ENCODE measurements at regions not wholly inside any gene's neighbourhood (a gene's known extent, or its start where the extent isn't known, plus 50 kb on each side); places are given as distances from the start of the nearest gene placed in this dataset.

DNA sequence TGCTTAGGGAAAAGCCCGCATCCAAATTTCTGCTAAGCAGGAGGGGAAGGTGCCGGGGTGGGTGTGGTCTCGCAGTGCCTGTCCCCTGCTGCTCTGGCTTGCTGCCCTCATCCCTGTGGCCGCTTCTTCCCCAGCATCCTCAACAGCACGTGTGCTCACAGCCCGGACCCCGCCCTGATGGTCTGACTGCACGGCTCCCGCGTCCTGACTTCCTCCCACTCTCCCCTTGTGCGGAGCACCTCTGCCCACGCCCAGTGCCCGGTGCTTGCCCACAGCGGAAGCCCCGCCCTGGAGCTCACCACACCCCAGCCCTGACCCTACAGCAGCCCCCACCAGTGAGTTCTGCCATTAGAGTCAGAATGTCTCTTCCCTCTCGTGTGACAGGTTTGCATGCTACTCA, 277.9 kb downstream of the NDUFA10 start:
- TF ChIP-seq, protein P1, sequence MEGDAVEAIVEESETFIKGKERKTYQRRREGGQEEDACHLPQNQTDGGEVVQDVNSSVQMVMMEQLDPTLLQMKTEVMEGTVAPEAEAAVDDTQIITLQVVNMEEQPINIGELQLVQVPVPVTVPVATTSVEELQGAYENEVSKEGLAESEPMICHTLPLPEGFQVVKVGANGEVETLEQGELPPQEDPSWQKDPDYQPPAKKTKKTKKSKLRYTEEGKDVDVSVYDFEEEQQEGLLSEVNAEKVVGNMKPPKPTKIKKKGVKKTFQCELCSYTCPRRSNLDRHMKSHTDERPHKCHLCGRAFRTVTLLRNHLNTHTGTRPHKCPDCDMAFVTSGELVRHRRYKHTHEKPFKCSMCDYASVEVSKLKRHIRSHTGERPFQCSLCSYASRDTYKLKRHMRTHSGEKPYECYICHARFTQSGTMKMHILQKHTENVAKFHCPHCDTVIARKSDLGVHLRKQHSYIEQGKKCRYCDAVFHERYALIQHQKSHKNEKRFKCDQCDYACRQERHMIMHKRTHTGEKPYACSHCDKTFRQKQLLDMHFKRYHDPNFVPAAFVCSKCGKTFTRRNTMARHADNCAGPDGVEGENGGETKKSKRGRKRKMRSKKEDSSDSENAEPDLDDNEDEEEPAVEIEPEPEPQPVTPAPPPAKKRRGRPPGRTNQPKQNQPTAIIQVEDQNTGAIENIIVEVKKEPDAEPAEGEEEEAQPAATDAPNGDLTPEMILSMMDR (IDR thresholded peaks at IDR 0.05) = no peak

DNA sequence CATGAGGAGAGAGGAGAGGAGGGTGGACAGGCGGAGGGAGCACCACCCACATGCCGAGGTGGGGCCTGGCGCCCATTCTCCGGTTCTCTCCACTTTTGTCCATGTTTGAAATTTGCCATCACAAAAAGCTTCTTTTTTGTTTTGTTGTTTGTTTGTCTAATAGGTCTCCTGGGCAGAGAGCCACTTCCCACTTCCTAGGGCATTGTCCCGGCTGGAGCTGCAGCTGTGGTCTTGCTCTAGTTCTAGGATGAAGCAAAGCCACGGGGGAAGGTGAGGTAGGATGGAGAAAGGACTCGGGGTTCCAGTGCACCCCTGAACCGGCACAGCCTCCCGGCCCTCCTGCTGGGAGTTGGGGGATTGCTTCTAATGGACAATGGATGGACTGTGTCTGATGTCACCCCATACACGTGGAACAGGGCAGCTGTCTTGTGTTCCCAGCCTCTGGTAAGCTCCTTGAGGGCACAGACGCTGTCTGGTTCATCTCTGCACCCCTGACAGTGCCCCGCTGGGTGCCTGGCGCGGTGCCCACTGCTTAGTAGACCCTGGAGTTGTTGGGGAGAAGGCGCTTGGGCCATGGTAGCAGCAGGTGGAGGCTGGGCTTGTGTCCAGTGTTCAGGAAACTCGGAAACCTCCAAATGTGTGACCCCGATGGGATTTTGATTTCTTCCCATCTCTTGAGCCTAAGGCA, 278.4 kb downstream of the NDUFA10 start:
- TF ChIP-seq, protein P1 (IDR thresholded peaks at IDR 0.05) = no peak

DNA sequence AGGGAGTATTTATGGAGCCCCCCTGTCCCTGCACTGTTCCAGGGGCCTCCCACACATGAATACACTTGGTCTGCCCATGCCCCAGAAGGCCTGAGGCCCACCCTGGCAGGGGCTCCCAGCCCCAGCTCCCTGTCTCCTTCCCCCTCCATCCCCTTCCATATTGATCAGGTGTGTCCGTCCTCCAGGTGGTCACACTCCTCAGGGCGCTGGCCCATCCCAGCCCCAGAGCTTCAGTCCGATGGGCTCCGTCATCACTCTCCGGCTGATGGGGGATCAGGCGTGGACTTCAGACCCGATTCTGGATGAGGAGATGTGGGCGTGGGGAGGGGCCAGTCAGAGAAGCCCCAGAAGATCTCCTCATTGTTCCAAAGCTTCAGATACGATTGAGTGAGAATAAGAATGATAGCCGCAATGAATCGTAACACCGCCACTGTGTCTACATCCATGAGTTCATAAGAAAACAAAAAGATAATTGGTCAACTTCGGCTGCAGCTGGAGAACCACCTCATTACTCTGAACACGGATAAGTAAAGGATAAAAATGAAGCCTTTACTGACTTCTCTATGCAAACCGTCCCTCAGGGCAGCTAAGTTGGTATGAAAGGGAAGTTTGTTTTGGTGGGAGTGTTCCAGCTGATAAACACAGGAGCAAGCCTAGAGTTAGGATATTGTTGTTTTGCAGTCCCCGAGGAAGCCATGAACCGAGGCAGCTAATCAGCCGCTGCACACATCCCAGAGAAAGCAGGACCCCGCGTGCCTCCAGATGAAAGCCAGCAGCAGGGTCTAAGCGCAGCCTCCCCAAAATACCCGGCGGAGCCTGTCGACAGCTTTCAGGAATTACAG, 279.5 kb downstream of the NDUFA10 start:
- TF ChIP-seq, protein P1 (IDR thresholded peaks at IDR 0.05) = no peak

DNA sequence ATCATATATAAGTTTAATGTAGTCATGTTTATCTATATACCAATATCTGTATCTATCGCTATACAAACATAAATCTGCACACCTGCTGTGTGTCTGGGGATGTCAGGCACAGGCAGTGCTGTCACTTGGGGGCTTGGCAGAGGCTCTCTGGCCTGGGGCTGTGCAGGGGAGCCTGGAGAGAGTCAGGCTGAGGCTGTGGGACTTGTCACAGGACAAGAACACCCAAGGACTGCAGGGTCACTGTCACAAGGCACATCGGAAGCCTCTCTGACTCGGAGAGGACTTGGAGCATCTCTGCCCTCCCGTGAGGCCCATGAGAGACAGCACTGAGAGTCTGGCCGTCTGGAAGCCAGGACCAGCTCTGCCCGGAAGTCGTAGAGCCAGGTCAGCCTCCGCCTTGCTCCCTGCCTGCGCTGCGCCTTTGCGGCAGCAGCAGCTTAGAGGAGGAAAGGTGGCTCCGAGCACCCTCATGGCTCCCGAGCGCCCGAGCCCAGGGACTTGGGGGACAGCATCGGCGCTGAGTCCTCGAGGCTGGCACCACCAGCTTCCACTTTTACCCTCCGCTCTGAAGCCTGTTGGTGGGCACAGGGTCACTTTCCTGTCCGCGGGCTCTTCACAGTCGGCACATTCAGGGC, 280.3 kb downstream of the NDUFA10 start:
- TF ChIP-seq, protein P1 (IDR thresholded peaks at IDR 0.05) = no peak

DNA sequence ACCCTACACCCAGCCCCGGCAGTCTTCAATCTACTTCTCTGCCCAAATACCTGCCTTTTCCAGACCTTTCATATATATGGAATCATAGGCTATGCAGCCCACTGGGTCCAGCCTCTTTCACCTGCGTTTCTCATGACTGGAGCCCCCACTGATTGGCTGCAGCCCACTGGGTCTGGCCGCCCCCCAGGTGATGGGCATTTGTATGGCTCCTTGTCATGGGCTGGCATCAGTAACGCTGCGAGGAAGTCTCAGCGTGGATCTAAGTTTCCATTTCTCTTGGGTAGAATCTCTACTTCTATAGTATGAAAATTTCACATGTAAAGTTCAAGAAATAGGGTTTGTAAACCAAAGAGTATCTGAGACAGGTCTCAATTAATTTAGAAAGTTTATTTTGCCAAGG, 281.9 kb downstream of the NDUFA10 start:
- TF ChIP-seq, protein P1 (IDR thresholded peaks at IDR 0.05) = no peak

DNA sequence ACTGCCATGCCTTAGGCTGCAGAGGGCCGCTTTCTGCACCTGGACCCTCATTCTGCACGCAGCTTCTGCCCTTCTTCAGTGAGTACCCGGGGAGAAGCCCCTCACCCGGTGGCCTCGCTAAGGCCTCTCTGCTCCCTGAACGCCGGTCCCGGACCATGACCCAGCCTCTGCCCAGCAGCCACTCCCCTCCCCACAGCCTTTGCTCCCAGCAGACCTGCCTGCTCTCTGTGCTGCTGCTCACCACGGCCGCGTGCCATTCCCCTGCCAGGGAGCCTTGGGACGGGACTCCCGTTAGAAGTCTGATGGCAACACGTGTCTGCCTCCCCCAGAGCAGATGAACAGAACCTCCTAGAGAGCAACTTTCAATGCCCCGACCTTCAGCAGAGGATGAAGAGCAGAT, 282.8 kb downstream of the NDUFA10 start:
- TF ChIP-seq, protein P1 (IDR thresholded peaks at IDR 0.05) = no peak

DNA sequence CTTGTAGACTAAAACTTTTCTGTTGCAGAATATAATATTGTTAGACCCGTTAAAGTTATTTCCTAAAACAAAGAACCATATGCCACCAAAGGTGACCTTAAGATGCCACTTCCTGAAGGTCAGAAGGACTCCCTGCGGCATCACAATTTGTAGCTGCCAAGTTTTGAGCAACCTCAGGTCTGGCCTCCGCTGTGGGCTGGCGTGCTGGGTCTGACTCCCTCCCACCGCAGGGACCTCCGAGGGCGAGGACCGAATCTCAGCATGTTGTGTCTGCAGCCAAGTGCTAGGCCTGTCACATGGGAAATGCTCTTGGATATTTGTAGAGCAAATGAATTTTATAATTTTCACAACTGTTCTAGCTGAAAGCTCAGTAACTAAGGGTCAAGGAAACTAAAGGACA, 285.9 kb downstream of the NDUFA10 start:
- TF ChIP-seq, protein P1 (IDR thresholded peaks at IDR 0.05) = no peak
